ENCODE measurements at regions not wholly inside any gene's neighbourhood (a gene's known extent, or its start where the extent isn't known, plus 50 kb on each side); places are given as distances from the start of the nearest gene placed in this dataset.

DNA sequence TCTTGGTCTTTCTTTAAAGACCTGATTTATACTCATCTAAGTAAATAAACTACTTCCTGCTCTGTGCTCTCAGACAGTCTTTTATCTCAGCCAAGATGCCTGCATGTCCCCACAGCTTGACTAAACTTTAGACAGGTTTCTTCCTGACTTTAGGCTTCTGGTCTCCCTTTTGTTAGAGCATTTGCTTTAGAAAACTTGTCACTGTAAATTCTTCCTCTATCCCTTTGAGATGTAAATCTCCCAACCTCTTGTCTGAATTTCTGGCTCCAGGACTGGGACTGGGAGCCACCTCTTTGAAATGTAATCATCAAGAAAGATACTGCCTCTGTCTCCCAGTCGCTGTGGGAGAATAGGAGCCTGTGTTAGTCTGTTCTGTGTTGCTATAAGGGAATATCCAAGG is 739.9 kb downstream of the C6orf118 start:
- H3K27ac ChIP-seq (ENCODE audit: low read length), result no peak overlapping the region
- no peak for DNase-seq
- no peaks in the 10 kb centered on the region for H3K4me1 ChIP-seq (ENCODE audit: control insufficient read depth, insufficient read depth, low read length)
- H3K9me3 ChIP-seq (replicated peaks; ENCODE audit: control insufficient read depth, low read depth, low read length), result no peaks in the 10 kb centered on the region
- no peaks in the 10 kb centered on the region for H3K36me3 ChIP-seq (ENCODE audit: control insufficient read depth, insufficient read depth, low read length)
- H3K27me3 ChIP-seq (ENCODE audit: control insufficient read depth, insufficient read depth, low read length), result no peaks in the 10 kb centered on the region
- WGBS (ENCODE audit: insufficient coverage), result no CpG with 5 or more reads among the region's 1 CpG
- no peak overlapping the region for H3K4me3 ChIP-seq (ENCODE audit: low read length)

DNA sequence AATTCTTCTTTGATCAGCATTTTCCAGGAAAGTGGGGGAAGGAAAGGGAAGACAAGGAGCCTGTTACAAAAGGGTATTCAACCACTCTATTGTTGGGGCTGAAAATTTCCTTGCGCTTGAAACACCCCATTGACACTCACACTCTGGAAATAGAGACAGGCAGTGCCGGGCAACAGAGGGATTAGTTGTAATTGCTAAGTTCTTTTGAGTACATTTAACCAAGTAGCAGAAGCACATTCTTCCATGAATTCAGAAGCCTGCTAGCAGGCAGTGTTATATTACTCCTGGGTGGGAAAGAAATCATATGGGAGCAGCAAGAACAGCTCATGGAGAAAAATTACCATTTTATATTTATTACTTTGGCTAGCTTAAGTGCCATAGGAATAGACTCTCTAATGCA is 745.5 kb downstream of the C6orf118 start:
- H3K27ac ChIP-seq (ENCODE audit: low read length), result no peak overlapping the region
- H3K4me1 ChIP-seq (ENCODE audit: control insufficient read depth, insufficient read depth, low read length), result no peaks in the 10 kb centered on the region
- WGBS (ENCODE audit: insufficient coverage), result no CpG with 5 or more reads among the region's 2 CpGs
- H3K4me3 ChIP-seq (ENCODE audit: low read length), result no peak overlapping the region
- H3K27me3 ChIP-seq (ENCODE audit: control insufficient read depth, insufficient read depth, low read length), result no peaks in the 10 kb centered on the region
- peak; percentile 33 for DNase-seq
- peaks cover 10% of the 10 kb centered on the region for H3K9me3 ChIP-seq (replicated peaks; ENCODE audit: control insufficient read depth, low read depth, low read length)
- H3K36me3 ChIP-seq (ENCODE audit: control insufficient read depth, insufficient read depth, low read length), result no peaks in the 10 kb centered on the region

DNA sequence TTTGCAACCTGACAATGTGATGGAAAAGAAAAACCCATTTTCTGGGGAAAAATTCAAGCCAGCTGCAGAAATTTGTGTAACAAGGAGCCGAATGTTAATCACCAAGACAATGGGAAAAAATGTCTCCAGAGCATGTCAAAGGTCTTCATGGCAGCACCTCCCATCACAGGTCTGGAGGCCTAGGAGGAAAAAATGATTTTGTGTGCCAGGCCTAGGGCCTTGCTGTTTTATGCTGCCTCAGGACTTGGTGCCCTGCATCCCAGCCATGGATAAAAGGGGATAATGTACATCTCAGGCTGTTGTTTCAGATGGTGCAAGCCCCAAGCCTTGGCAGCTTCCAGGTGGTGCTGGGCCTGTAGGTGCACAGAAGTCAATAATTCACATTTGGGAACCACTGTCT is 747.7 kb downstream of the C6orf118 start:
- Histone ChIP-seq H3K36me3 (ENCODE audit: control insufficient read depth, insufficient read depth, low read length) (no peaks in the 10 kb centered on the region), H3K4me1 (ENCODE audit: control insufficient read depth, insufficient read depth, low read length) (no peaks in the 10 kb centered on the region), H3K27ac (ENCODE audit: low read length) (no peak overlapping the region), H3K9me3 (replicated peaks; ENCODE audit: control insufficient read depth, low read depth, low read length) (peaks cover 10% of the 10 kb centered on the region), H3K27me3 (ENCODE audit: control insufficient read depth, insufficient read depth, low read length) (no peaks in the 10 kb centered on the region), H3K4me3 (ENCODE audit: low read length) (no peak overlapping the region)
- no peak for DNase-seq
- 29% methylated on average over 1 of the region's 1 CpG for WGBS (ENCODE audit: insufficient coverage)

DNA sequence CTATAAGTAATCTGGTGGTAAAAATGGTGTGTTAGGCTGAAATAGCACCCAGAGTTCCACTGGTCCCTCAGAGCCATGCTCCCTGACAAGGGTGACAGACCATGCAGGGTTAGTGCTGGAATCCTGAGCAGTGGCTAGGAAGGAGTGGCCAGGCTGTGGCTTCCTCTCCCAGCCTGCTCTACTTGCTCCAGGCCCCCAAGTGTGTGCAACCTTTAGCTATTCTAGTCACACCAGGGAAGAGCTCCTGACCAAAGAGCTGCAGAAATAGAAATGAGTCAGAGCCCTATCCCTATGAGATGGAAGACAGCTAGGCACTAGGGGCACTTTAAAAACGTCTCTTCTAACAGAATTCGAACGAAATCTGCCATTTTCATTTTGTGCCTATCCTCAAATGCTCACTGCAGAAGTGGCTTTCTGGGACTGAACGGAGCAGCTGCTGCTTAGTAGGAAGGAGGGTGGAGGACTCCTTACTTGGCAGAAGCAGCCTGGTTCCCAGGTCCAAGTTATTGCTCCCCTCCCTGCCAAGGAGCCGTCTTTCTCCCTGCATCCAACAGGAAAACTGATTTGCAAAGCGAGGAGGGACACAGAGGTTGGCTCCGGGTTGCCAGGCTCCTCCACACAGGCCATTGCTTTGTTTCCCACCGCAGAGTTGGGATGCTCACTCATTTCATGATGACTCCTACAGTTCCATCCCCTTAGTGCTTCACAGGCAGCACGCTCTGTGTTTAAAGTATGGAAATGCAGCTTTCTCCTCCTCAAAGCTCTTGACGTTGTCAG is 754.5 kb downstream of the C6orf118 start:
- Histone ChIP-seq H3K4me3 (ENCODE audit: low read length) (no peak overlapping the region), H3K36me3 (ENCODE audit: control insufficient read depth, insufficient read depth, low read length) (no peaks in the 10 kb centered on the region), H3K4me1 (ENCODE audit: control insufficient read depth, insufficient read depth, low read length) (peaks cover 5% of the 10 kb centered on the region), H3K27me3 (ENCODE audit: control insufficient read depth, insufficient read depth, low read length) (no peaks in the 10 kb centered on the region), H3K27ac (ENCODE audit: low read length) (no peak overlapping the region), H3K9me3 (replicated peaks; ENCODE audit: control insufficient read depth, low read depth, low read length) (no peaks in the 10 kb centered on the region)
- 21% methylated on average over 3 of the region's 10 CpGs for WGBS (ENCODE audit: insufficient coverage)
- DNase-seq, result peak; percentile 69

DNA sequence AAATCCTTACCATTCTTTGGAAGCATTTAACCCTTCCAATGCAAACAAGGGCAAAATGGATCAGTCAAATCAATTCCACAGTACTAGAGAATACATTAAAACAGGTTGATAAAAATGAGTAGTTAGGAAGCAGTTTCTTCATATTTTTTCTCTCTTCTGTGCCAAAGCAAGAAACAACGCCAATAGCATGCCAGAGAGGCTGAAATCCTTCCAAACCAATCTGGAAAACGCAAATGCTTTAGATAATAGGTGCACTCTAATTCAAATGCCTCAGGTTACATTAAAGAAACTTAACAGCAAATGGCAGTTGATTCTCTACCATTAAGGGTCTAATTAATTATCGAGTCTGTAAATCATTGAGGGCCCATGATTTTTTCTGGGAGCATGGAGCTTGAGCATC is 755.2 kb downstream of the C6orf118 start:
- Histone ChIP-seq H3K4me1 (ENCODE audit: control insufficient read depth, insufficient read depth, low read length) (peaks cover 5% of the 10 kb centered on the region), H3K27me3 (ENCODE audit: control insufficient read depth, insufficient read depth, low read length) (no peaks in the 10 kb centered on the region), H3K9me3 (replicated peaks; ENCODE audit: control insufficient read depth, low read depth, low read length) (no peaks in the 10 kb centered on the region), H3K27ac (ENCODE audit: low read length) (no peak overlapping the region), H3K36me3 (ENCODE audit: control insufficient read depth, insufficient read depth, low read length) (no peaks in the 10 kb centered on the region), H3K4me3 (ENCODE audit: low read length) (no peak overlapping the region)
- no peak for DNase-seq
- no CpG with 5 or more reads among the region's 3 CpGs for WGBS (ENCODE audit: insufficient coverage)

DNA sequence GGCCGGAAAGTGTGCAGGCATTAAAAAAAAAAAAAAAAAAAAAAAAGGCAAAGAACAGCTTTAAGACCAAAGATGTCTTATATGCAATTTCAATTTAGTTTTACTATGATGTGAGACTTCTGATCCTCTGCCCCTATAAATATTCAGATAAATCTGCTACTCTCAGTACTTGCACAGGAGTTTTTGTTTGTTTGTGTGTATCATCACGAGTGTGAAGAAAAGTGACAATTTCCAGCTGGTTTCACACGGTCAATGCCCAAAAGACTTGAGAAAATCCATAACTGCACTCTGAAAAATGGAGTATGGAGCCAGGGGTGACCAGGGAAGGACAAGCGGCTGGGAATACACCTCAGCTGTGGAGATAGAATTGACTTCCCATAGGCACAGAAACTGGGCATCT is 757.7 kb downstream of the C6orf118 start:
- DNase-seq, result no peak
- Histone ChIP-seq H3K9me3 (replicated peaks; ENCODE audit: control insufficient read depth, low read depth, low read length) (no peaks in the 10 kb centered on the region), H3K4me3 (ENCODE audit: low read length) (no peak overlapping the region), H3K36me3 (ENCODE audit: control insufficient read depth, insufficient read depth, low read length) (no peaks in the 10 kb centered on the region), H3K27ac (ENCODE audit: low read length) (no peak overlapping the region), H3K4me1 (ENCODE audit: control insufficient read depth, insufficient read depth, low read length) (peaks cover 5% of the 10 kb centered on the region), H3K27me3 (ENCODE audit: control insufficient read depth, insufficient read depth, low read length) (no peaks in the 10 kb centered on the region)
- 100% methylated on average over 1 of the region's 4 CpGs for WGBS (ENCODE audit: insufficient coverage)

DNA sequence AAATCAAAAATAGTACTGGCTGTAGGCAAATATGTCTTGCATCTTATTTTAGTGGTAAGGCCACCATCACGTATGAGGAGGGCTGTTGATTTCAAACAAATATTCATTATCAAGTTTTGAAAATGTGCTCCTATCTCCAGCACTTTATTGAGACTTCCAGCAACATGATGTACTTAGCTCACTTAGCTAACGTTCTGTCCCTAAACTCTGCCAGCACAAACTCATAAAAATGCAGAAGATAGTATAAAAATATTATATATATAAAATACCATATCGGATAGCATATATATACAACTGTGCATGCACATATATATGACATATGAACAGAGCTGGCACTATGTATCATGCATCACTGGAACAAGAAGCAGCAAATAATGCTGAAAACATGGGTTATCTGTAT is 762.3 kb downstream of the C6orf118 start:
- no CpG with 5 or more reads among the region's 3 CpGs for WGBS (ENCODE audit: insufficient coverage)

DNA sequence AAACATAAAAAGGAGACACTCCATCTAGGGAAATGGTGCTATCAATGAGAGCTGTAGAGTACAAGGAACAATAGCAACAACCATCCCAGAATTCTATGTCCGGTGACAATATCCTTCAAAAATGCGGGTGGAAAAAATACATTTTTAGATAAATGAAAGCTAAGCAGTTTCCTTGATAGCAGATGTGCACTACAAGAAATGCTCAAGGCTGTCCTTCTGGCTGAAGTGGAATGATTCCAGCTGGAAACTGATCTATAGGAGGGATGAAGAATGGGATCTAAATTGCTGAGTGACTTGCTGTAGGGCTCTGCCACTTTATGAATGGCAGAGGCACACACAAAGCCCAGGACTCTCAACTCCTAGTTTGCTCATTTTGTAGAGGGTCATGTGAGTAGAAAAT is 763.1 kb downstream of the C6orf118 start:
- no peak overlapping the region for H3K27ac ChIP-seq (ENCODE audit: low read length)
- H3K4me3 ChIP-seq (ENCODE audit: low read length), result no peak overlapping the region
- DNase-seq, result peak; percentile 48
- no CpG with 5 or more reads among the region's 2 CpGs for WGBS (ENCODE audit: insufficient coverage)
- no peaks in the 10 kb centered on the region for H3K9me3 ChIP-seq (replicated peaks; ENCODE audit: control insufficient read depth, low read depth, low read length)
- H3K36me3 ChIP-seq (ENCODE audit: control insufficient read depth, insufficient read depth, low read length), result no peaks in the 10 kb centered on the region
- peaks cover 3% of the 10 kb centered on the region for H3K4me1 ChIP-seq (ENCODE audit: control insufficient read depth, insufficient read depth, low read length)
- H3K27me3 ChIP-seq (ENCODE audit: control insufficient read depth, insufficient read depth, low read length), result no peaks in the 10 kb centered on the region

More for the DNA sequence above, 762.3 kb downstream of the C6orf118 start:
- H3K27me3 ChIP-seq (ENCODE audit: control insufficient read depth, insufficient read depth, low read length), result no peaks in the 10 kb centered on the region
- H3K4me3 ChIP-seq (ENCODE audit: low read length), result no peak overlapping the region
- no peaks in the 10 kb centered on the region for H3K36me3 ChIP-seq (ENCODE audit: control insufficient read depth, insufficient read depth, low read length)
- no peak for DNase-seq
- H3K4me1 ChIP-seq (ENCODE audit: control insufficient read depth, insufficient read depth, low read length), result peaks cover 3% of the 10 kb centered on the region
- no peaks in the 10 kb centered on the region for H3K9me3 ChIP-seq (replicated peaks; ENCODE audit: control insufficient read depth, low read depth, low read length)
- no peak overlapping the region for H3K27ac ChIP-seq (ENCODE audit: low read length)

DNA sequence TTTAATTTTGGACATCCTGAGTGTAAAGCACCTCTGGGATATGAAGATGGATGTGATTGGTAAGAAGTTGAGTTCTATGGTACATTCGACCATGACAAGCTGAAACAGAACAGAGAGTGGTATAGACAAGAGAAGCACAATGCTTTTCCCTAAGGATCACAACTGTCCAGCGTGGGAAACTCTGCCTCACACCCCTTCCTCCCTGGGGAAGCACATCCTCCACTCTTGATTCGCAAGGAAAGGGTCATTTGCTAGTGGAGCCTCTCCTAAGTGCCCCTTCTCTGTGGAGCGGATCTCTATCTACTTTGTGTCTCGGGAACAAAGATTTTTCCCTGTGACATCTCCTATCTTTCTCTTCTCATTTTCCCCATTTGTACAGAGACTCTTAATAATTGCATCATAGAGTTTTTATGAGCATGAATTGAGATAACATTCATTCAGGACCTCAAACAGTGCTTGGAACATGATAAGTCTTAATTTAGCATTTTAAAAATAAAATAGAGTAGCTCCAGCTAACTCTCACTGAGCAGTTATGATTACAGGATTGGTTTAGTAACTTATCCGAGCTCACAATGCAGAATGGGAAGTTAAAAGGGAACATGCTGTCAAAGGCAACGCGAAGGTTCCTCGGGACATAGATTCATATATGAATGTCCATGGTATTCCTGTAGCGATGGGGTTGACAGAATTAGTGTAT is 775.2 kb downstream of the C6orf118 start:
- no peaks in the 10 kb centered on the region for H3K4me1 ChIP-seq (ENCODE audit: control insufficient read depth, insufficient read depth, low read length)
- H3K9me3 ChIP-seq (replicated peaks; ENCODE audit: control insufficient read depth, low read depth, low read length), result no peaks in the 10 kb centered on the region
- no peak for DNase-seq
- H3K36me3 ChIP-seq (ENCODE audit: control insufficient read depth, insufficient read depth, low read length), result no peaks in the 10 kb centered on the region
- no peak overlapping the region for H3K4me3 ChIP-seq (ENCODE audit: low read length)
- WGBS (ENCODE audit: insufficient coverage), result 85% methylated on average over 2 of the region's 10 CpGs
- H3K27me3 ChIP-seq (ENCODE audit: control insufficient read depth, insufficient read depth, low read length), result no peaks in the 10 kb centered on the region
- H3K27ac ChIP-seq (ENCODE audit: low read length), result no peak overlapping the region

DNA sequence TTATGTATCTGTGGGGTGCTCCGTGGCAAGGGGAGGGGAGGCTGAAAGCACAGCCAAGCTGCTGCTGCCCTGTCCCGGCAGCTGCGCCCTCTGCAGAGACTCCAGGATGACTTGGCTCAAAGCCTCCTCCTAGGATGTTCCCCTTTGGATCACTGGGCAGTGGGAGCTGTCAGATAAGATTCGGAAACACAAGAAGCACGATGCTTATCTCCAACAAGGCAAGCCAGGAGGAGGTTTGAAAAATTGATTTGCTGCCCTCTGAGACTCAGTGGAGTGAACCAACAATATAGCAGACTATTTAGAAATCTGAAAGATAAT is 776.4 kb downstream of the C6orf118 start:
- Histone ChIP-seq H3K4me1 (ENCODE audit: control insufficient read depth, insufficient read depth, low read length) (no peaks in the 10 kb centered on the region), H3K4me3 (ENCODE audit: low read length) (no peak overlapping the region), H3K27ac (ENCODE audit: low read length) (no peak overlapping the region), H3K36me3 (ENCODE audit: control insufficient read depth, insufficient read depth, low read length) (no peaks in the 10 kb centered on the region), H3K27me3 (ENCODE audit: control insufficient read depth, insufficient read depth, low read length) (no peaks in the 10 kb centered on the region), H3K9me3 (replicated peaks; ENCODE audit: control insufficient read depth, low read depth, low read length) (no peaks in the 10 kb centered on the region)
- no peak for DNase-seq
- 33% methylated on average over 3 of the region's 5 CpGs for WGBS (ENCODE audit: insufficient coverage)

Data from muscle of leg (tissue), 3 donors.